ENCODE measurements at regions not wholly inside any gene's neighbourhood (a gene's known extent, or its start where the extent isn't known, plus 50 kb on each side); places are given as distances from the start of the nearest gene placed in this dataset.
"Not testable (repeated sequence)": the region's sequence is repeated elsewhere in the genome, so short reads cannot be mapped to it uniquely, and the experiment has no call there.

GRCh38 chr3:95154766-95155165, 1091.9 kb downstream of the NSUN3 start:
- DNase-seq (ENCODE audit: low spot score): no peak

DNA sequence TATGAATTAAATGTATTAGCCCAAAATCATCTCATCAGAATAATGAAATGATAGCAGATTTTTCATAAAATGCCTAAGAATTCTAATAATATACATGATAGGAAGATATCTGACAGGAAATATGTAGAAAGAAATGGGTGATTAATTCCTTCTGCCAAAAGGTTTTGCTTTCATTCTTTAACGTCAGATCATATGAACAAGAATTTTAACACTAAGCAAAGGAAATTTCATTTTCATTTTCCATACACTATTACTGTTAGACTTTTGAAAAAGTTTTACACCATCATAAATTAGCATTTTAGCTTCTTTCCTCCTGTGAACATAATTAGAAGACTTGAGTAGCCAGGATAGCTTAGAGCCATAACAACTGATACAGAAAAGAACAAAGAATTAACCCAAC, 1099.9 kb downstream of the NSUN3 start:
- DNase-seq (ENCODE audit: low spot score): no peak

DNA sequence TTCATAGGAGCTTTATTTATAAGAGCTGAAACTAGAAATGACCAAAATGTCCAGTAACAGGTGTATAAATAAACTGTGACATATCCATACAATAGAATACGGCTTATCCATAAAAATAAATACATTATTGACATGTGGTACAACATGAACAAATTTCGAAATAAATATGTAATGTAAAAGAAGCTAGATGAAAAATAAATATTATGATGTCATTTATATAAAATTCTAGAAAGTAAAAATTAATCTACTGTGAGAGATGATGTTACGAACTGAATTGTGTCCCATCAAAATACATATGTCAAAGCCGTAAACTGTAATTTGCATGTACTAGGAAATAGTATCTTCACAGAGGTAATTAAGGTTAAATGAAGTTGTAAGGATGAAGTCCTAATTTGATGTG, 1104.9 kb downstream of the NSUN3 start:
- DNase-seq (ENCODE audit: low spot score): no peak

GRCh38 chr3:95168526-95168925, 1105.7 kb downstream of the NSUN3 start:
- no peak for DNase-seq (ENCODE audit: low spot score)

- no peak for DNase-seq (ENCODE audit: low spot score)
Measured at GRCh38 chr3:95172164-95172943, 1109.5 kb downstream of the NSUN3 start.

DNA sequence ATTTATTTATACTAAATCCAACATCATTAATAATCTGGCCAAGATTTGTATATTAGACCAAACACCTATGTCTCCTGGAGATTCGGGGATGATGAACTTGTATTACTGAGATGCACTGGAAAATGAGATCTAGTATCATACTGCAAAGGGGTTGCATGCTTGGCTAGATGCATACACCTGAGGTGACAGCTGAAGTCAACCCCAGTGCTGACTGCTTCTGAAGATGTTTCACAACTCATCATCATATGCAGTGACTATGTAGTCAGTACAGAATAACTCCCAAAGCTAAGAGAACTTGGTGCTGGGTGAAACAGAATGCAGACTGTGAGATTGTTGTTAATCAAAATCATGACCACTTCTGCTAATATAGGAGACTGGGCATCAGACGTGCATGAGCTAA, 1114.2 kb downstream of the NSUN3 start:
- DNase-seq (ENCODE audit: low spot score): no peak

DNA sequence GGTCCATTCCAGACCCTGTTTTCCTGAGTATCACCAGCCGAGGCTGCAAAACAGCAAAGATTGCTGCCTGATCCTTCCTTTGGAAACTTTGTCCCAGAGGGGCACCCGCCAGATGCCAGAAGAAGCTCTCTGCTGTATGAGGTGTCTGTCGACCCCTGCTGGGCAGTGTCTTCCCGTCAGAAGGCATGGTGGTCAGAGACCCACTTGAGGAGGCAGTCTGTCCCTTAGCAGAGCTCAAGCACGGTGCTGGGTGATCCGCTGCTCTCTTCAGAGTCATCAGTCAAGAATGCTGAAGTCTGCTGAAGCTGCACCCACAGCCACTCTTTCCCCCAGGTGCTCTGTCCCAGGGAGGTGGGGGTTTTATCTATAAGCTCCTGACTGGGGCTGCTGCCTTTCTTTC, 1121.2 kb downstream of the NSUN3 start:
- no peak for DNase-seq (ENCODE audit: low spot score)

DNA sequence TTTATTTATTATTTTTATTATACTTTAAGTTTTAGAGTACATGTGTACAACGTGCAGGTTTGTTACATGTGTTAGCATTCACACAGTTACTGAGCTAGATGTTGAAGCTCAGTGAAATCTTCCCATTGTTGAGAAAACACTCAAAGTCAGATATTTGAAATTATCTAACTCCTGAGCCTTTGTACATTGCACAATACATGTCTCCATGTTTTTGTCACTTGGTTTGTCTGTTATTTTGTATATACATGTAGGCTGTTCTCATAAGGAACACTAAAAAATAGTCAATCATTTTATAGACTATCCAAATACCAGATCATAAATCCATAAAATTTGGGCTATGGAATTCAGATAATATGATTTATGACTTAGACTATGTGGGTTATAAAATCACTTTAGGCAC, 1126.5 kb downstream of the NSUN3 start:
- no peak for DNase-seq (ENCODE audit: low spot score)

- DNase-seq (ENCODE audit: low spot score): no peak
Measured at GRCh38 chr3:95197661-95198060, 1134.8 kb downstream of the NSUN3 start.

GRCh38 chr3:95200384-95200783, 1137.5 kb downstream of the NSUN3 start:
- DNase-seq (ENCODE audit: low spot score): no peak

DNA sequence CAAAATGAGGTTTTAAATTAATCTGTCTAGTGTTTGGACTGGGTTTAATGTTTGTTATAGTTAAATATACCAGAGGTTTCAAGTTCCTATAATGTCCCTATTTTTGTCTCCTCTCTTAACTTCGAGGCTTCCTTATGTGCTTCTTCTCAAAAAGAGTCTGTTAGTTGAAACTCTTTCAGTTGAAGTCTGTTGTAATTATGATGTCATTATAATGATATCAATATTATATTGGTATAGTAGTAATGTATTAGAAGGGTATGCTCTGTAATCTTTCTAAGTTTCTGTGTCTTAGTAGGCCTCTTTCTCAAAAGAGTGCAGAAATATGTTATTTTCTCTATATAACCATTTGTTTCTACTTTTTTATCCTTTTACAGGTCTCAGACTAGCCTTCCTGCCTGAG, 1148.0 kb downstream of the NSUN3 start:
- DNase-seq (ENCODE audit: low spot score): no peak

- no peak for DNase-seq (ENCODE audit: low spot score)
Measured at GRCh38 chr3:95212117-95212516, 1149.3 kb downstream of the NSUN3 start.

DNA sequence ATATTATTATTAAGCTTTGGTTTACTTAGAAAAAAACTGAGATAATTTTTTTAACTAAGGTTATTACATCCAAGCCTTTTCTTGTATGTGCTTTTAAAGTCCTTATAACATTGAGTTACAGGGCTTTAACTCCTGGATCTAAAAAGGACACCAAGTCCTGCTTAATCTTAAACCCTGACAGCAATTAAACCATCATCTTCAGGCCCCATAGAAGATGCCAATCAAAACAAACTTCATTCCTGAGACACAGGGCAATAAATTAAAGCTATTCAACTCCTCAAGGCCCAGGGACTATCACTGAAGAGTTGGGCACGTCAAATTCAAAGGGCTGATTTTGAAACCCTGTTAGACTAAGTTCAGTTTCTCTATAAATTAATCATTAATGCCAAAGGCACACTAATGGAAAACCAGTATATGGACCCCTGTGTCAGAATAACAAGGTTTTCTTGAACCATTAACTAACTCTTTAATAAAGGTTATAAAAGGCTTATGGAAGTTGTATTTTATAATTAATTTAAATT, 1152.6 kb downstream of the NSUN3 start:
- no peak for DNase-seq (ENCODE audit: low spot score)

DNA sequence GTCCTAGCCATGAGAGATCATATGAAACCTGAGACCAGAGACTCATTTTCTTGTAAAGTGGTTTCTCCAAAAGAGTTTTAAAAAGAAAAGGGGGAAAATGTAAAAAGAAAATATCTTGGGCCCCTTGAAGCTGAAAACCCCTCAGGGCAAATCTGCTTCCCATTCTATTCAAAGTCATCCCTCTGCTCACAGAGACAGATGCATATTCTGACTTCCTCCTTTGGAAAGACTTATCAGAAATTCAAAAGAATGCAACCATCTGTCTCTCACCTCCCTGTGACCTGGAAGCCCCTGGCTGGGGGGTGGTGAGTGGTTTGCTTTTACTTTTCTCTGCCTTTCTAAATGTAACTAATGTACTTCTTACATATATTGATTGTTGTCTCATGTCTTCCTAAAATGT, 1154.8 kb downstream of the NSUN3 start:
- no peak for DNase-seq (ENCODE audit: low spot score)

DNA sequence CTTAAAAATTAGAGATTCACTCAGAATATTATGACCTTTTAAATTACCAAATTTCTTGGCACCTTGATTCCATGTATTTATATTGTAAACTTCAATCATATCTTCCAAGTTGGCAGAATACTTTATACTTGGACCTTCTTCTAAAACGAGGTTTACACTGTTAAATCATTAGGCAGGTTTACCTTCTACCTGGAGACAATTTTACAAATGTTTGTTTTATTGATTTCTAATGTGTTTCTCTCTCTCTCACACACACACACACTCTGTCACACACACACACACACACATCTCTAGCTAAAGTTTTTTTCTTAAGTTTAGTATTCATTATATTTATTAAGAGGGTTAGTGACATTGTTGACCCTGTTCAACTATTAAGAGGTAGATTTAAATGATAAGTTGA, 1155.6 kb downstream of the NSUN3 start:
- no peak for DNase-seq (ENCODE audit: low spot score)

GRCh38 chr3:95226437-95226836, 1163.6 kb downstream of the NSUN3 start:
- DNase-seq (ENCODE audit: low spot score): no peak

DNA sequence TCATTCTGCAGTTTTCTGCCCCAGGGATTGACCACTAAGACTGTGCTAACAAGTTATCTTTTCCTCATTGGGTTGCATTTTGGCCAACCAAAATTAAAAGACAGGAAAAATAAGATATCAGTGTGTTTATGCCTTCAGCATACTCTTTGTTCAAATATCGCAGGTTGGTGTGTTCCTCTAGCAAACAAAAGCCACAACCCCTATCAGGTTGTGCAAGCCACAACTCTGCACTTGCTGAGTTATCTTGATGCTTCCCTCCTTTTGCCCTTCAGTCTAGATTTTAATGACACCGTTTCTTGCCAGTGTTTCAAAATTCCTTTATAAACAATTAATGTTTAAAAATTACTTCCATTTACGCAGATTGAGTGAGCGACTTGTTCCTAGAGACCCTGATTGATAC, 1164.2 kb downstream of the NSUN3 start:
- no peak for DNase-seq (ENCODE audit: low spot score)

GRCh38 chr3:95228416-95228815, 1165.6 kb downstream of the NSUN3 start:
- DNase-seq (ENCODE audit: low spot score): no peak

GRCh38 chr3:95235916-95236315, 1173.1 kb downstream of the NSUN3 start:
- no peak for DNase-seq (ENCODE audit: low spot score)

GRCh38 chr3:95237783-95238182, 1174.9 kb downstream of the NSUN3 start:
- DNase-seq (ENCODE audit: low spot score): no peak

DNA sequence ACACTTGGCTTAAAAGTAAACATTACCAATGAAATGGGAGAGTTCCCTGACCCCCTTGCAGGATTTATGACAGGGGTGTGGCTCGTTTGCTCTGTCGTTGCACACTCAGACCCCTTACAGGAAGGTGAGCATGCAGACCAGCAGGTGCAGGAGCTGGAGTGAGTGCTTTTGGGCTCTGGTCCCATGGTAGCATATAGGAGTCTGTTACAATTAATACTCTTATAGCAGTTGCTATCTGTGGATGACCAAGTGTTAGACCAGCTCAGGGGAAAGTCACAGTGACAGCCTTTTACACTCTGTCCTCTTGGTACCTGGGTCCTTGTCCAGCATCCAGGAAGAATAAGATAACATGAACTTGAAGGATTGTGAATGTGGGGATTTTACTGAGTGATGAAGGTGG, 1177.5 kb downstream of the NSUN3 start:
- DNase-seq (ENCODE audit: low spot score): no peak

GRCh38 chr3:95241256-95241655, 1178.4 kb downstream of the NSUN3 start:
- not testable (repeated sequence) for DNase-seq (ENCODE audit: low spot score)

DNA sequence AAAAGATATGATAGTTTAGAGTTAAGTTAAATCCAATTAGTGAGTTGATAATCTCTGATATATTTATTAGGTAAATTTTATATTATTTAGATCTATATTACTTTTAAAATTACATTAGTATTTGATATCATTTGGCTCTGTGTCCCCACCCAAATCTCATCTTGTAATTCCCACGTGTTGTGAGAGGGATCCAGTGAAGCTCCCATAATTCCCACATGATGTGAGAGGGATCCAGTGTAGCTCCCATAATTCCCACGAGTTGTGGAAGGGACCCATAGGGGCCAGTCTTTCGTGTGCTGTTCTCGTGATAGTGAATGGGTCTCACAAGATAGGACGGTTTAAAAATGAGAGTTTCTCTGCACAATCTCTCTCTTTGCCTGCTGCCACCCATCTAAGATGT, 1183.6 kb downstream of the NSUN3 start:
- no peak for DNase-seq (ENCODE audit: low spot score)

GRCh38 chr3:95254061-95254460, 1191.2 kb downstream of the NSUN3 start:
- no peak for DNase-seq (ENCODE audit: low spot score)

Measured in umbilical cord (tissue), 1 donor.